Neuronal stem cell (in vitro differentiated cells): ENCODE measurements at regions not wholly inside any gene's neighbourhood (a gene's known extent, or its start where the extent isn't known, plus 50 kb on each side); places are given as distances from the start of the nearest gene placed in this dataset.
A peak's percentile ranks its signal among the peaks of the same experiment; 100 is the strongest.

ENCODE experiments used
- DNase-seq: peaks from one replicate; pipeline ENCODE4 v3.0.0-alpha.2; 2013; ENCODE audit warnings: low spot score
- H2AFZ ChIP-seq: one replicate; pipeline ENCODE4 v1.6.1; 2013; ENCODE audit warnings: mild to moderate bottlenecking, low read length, inconsistent platforms
- H2AK5ac ChIP-seq: 2 replicates; pipeline ENCODE4 v1.6.1; 2013; ENCODE audit warnings: low read depth, mild to moderate bottlenecking, inconsistent platforms, low read length, moderate library complexity, mixed read lengths
- H2BK120ac ChIP-seq: 2 replicates; pipeline ENCODE4 v1.6.1; 2013; ENCODE audit warnings: low read depth, mild to moderate bottlenecking, inconsistent platforms, low read length, moderate library complexity, mixed read lengths
- H2BK12ac ChIP-seq: one replicate; pipeline ENCODE4 v1.6.1; 2013; ENCODE audit warnings: low read length, inconsistent platforms
- H2BK15ac ChIP-seq: 2 replicates; pipeline ENCODE4 v1.6.1; 2013; ENCODE audit warnings: mild to moderate bottlenecking, low read length, inconsistent platforms, mixed read lengths
- H2BK5ac ChIP-seq: one replicate; pipeline ENCODE4 v1.6.1; 2013; ENCODE audit warnings: inconsistent platforms, mild to moderate bottlenecking, low read length, moderate library complexity
- H3K14ac ChIP-seq: one replicate; pipeline ENCODE4 v1.6.1; 2013; ENCODE audit warnings: low read length, inconsistent platforms
- H3K18ac ChIP-seq: 2 replicates; pipeline ENCODE4 v1.6.1; 2013; ENCODE audit warnings: low read length, inconsistent platforms
- H3K23ac ChIP-seq: 2 replicates; pipeline ENCODE4 v1.6.1; 2013; ENCODE audit warnings: low read depth, mild to moderate bottlenecking, mixed read lengths, low read length, inconsistent platforms; ENCODE audit not compliant: poor library complexity
- H3K27ac ChIP-seq: replicated peaks from 3 replicates; pipeline ENCODE4 v1.5.1; 2013; ENCODE audit warnings: low read length, inconsistent platforms
- H3K27me3 ChIP-seq, 3 experiments: 2 replicates each; pipeline ENCODE4 v1.6.1; 2013; ENCODE audit warnings: low read length in 3 of 3, mild to moderate bottlenecking in 2 of 3, inconsistent platforms in 1 of 3, low read depth in 1 of 3, mixed read lengths in 1 of 3, moderate library complexity in 1 of 3; ENCODE audit not compliant: control insufficient read depth in 3 of 3, insufficient read depth in 3 of 3
- H3K36me3 ChIP-seq, 2 donors: replicated peaks in 1 of 2; 2 replicates each; pipeline ENCODE4 v1.6.1; 2013; ENCODE audit warnings: low read length in 2 of 2; ENCODE audit not compliant: control insufficient read depth in 2 of 2, insufficient read depth in 2 of 2
- H3K4ac ChIP-seq: 2 replicates; pipeline ENCODE4 v1.6.1; 2013; ENCODE audit warnings: inconsistent platforms, mild to moderate bottlenecking, low read length, moderate library complexity
- H3K4me1 ChIP-seq, 2 donors: 1 replicate in 1 of 2; 2 replicates in 1 of 2; pipeline ENCODE4 v1.6.1; 2013; ENCODE audit warnings: low read length in 2 of 2, low read depth in 1 of 2; ENCODE audit not compliant: control insufficient read depth in 2 of 2, insufficient read depth in 1 of 2
- H3K4me2 ChIP-seq: one replicate; pipeline ENCODE4 v1.6.1; 2013; ENCODE audit warnings: mild to moderate bottlenecking, low read length, inconsistent platforms; ENCODE audit not compliant: insufficient read depth, poor library complexity, severe bottlenecking
- H3K4me3 ChIP-seq, 2 donors: 2 replicates each; pipeline ENCODE4 v1.5.1; 2013; ENCODE audit warnings: low read length in 2 of 2, mild to moderate bottlenecking in 2 of 2, inconsistent platforms in 1 of 2, moderate library complexity in 1 of 2
- H3K79me1 ChIP-seq: one replicate; pipeline ENCODE4 v1.6.1; 2013; ENCODE audit warnings: low read depth, mild to moderate bottlenecking, inconsistent platforms, low read length, moderate library complexity
- H3K9ac ChIP-seq: one replicate; pipeline ENCODE4 v1.6.1; 2013; ENCODE audit warnings: mild to moderate bottlenecking, low read depth, low read length, inconsistent platforms; ENCODE audit not compliant: poor library complexity
- H3K9me3 ChIP-seq, 2 donors: replicated peaks in 1 of 2; 2 replicates each; pipeline versions ENCODE3 to v1.6.1; 2013; ENCODE audit warnings: low read length in 2 of 2, mild to moderate bottlenecking in 2 of 2, inconsistent platforms in 1 of 2, low read depth in 1 of 2, mixed read lengths in 1 of 2, moderate library complexity in 1 of 2; ENCODE audit not compliant: control insufficient read depth in 2 of 2, insufficient read depth in 1 of 2
- H4K8ac ChIP-seq: one replicate; pipeline ENCODE4 v1.6.1; 2013; ENCODE audit warnings: low read depth, mild to moderate bottlenecking, inconsistent platforms, low read length, moderate library complexity
- H4K91ac ChIP-seq: one replicate; pipeline ENCODE4 v1.6.1; 2013; ENCODE audit warnings: low read length, low read depth, mild to moderate bottlenecking, inconsistent platforms; ENCODE audit not compliant: poor library complexity
- WGBS, 2 donors: extraction: QIAGEN DNeasy Blood & Tissue Kit; methylation state at CpG; one replicate each; pipeline ENCODE4 v1.1.7; 2013; ENCODE audit warnings: missing lambda C conversion rate in 2 of 2, mixed read lengths in 1 of 2; ENCODE audit not compliant: insufficient read length in 2 of 2, insufficient replicate concordance in 1 of 2; ENCODE audit errors: extremely low coverage in 2 of 2; 5-methylcytosine and 5-hydroxymethylcytosine counted together

DNA sequence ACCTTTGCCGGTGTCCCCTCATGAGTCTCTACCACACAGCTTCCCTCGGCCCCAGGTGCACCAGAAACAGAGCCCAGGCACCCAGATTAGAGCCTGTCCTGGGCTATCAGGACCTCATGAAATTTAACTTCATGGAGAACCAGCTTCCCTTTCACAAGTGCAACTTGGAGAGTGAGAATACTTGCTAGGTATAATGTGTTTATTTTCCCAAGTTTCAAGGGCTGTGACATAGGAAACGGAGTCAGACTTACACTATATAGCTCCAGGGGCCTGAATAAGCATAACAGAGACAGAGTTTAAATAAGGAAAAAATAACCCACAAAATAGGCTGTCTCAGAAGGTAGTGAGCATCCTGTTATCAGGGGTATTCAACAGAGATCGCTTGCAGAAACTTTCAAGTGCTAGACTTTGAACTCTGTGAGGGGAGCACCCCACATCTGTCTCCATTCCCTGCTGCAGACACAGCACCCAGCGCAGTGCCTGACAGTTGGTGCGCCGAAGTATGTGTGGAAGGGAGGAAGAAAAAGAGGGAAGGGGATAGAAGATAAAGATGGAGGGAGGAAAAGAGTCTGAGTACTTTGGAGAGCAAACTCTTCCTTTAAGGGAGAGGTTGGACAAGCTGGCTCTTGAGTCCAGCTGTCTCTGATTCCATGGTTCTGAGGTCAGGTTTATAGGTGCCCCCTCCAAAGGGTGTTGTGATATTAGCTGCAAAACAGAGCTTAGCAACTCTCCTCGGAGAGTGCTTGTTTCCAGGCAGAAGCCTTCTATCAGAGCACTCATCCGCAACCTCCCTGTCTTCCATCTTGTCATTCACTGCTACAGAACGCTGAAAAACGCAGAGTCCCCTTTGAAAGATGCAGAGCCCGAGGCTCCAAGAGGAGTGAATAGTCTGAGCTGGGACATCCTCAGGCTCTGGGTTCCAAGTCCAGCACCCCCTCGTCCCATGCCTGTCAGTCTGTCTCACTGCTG is 84.8 kb downstream of the CPN2 start:
- peak overlapping the region; percentile 36 for H2BK12ac ChIP-seq
- H2BK5ac ChIP-seq, result peak overlapping the region; percentile 17
- no peak overlapping the region for H3K4me3 ChIP-seq
- H3K18ac ChIP-seq, result peak overlapping the region; percentile 32
- H2AFZ ChIP-seq, result peak overlapping the region; percentile 77
- no peaks in the 10 kb centered on the region for H3K9me3 ChIP-seq
- H3K23ac ChIP-seq, result no peak overlapping the region
- H4K91ac ChIP-seq, result no peak overlapping the region
- H2AK5ac ChIP-seq, result peak overlapping the region; percentile 86
- no peak overlapping the region for H2BK120ac ChIP-seq
- DNase-seq, result no peak
- peaks cover 0 to 4% (median 0%) of the 10 kb centered on the region in 3 experiments for H3K27me3 ChIP-seq
- H4K8ac ChIP-seq, result no peak overlapping the region
- no peak overlapping the region for H3K4me2 ChIP-seq
- H3K9ac ChIP-seq, result no peak overlapping the region
- peaks cover 22 to 43% of the 10 kb centered on the region in 2 donors for H3K4me1 ChIP-seq
- WGBS, 2 donors, result no CpG with 5 or more reads among the region's 13 CpGs
- H3K79me1 ChIP-seq, result no peaks in the 10 kb centered on the region
- H3K36me3 ChIP-seq, result no peaks in the 10 kb centered on the region
- no peak overlapping the region for H3K4ac ChIP-seq
- peak overlapping the region; percentile 84 for H2BK15ac ChIP-seq
- no peak overlapping the region for H3K27ac ChIP-seq
- H3K14ac ChIP-seq, result no peak overlapping the region

GRCh38 chr3:194267744-194268653 is 83.1 kb downstream of the CPN2 start:
- Histone ChIP-seq H2BK120ac (no peak overlapping the region), H3K9me3 (no peaks in the 10 kb centered on the region), H3K9ac (no peak overlapping the region), H3K4me1 (peaks cover 23 to 43% of the 10 kb centered on the region in 2 donors), H4K8ac (no peak overlapping the region), H3K4me3 (no peak overlapping the region), H3K79me1 (no peaks in the 10 kb centered on the region), H3K14ac (peak overlapping the region; percentile 23), H3K4ac (no peak overlapping the region), H2BK12ac (no peak overlapping the region), H3K36me3 (no peaks in the 10 kb centered on the region), H2AK5ac (peak overlapping the region; percentile 2), H2BK5ac (no peak overlapping the region), H3K23ac (no peak overlapping the region), H4K91ac (no peak overlapping the region), H3K18ac (peak overlapping the region; percentile 42), H3K27me3 (no peaks in the 10 kb centered on the region), H3K27ac (no peak overlapping the region), H2AFZ (no peak overlapping the region), H2BK15ac (no peak overlapping the region), H3K4me2 (no peak overlapping the region)
- no peak for DNase-seq
- WGBS, 2 donors, result no CpG with 5 or more reads among the region's 26 CpGs

DNA sequence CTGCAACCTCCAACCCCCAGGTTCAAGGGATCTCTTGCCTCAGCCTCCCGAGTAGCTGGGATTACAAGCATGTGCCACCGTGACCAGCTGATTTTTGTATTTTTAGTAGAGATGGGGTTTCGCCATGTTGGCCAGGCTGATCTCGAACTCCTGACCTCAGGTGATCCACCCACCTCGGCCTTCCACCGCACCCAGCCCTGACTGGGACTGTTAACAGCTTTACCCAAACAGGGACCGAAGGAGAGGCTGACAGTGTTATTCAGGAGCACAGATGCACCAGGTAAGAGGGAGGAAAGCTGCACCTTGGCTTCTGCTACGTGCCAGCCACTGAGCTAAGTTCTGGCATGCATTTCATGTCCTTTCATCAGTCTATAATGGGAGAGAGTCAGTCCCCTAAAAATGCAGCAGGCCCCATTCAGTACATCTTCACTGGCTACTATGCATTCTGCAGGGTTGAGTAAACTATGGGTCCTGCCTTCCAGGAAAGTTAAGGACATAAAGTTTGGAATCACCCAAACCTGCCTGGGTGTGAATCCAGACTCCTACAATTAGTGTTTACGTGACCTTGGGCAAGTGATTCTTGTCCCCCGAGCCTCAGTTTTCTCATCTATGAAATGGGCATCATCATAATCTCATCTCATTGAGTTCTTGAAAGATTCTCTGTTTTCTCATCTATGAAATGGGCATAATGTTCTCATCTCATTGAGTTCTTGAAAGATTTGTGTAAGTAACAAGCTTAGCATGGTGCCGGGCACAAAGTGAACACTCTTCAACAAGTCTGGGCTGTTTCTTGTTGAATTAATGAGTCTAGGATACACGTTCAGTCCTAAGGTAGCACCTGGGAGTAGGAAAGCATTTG is 82.2 kb downstream of the CPN2 start:
- H3K27ac ChIP-seq, result no peak overlapping the region
- no peak for DNase-seq
- peak overlapping the region; percentile 58 for H2BK120ac ChIP-seq
- no peak overlapping the region for H3K9ac ChIP-seq
- H3K23ac ChIP-seq, result no peak overlapping the region
- H3K18ac ChIP-seq, result peak overlapping the region; percentile 1
- H2BK12ac ChIP-seq, result no peak overlapping the region
- H3K4me3 ChIP-seq, result no peak overlapping the region
- H3K4me2 ChIP-seq, result no peak overlapping the region
- H4K8ac ChIP-seq, result no peak overlapping the region
- no peak overlapping the region for H2BK5ac ChIP-seq
- H2AK5ac ChIP-seq, result peak overlapping the region; percentile 88
- H2AFZ ChIP-seq, result no peak overlapping the region
- H3K4me1 ChIP-seq, result peaks cover 26 to 42% of the 10 kb centered on the region in 2 donors
- no peaks in the 10 kb centered on the region for H3K36me3 ChIP-seq
- H3K79me1 ChIP-seq, result no peaks in the 10 kb centered on the region
- no peak overlapping the region for H4K91ac ChIP-seq
- peak overlapping the region; percentile 11 for H2BK15ac ChIP-seq
- H3K9me3 ChIP-seq, result no peaks in the 10 kb centered on the region
- H3K14ac ChIP-seq, result no peak overlapping the region
- H3K27me3 ChIP-seq, result no peaks in the 10 kb centered on the region
- H3K4ac ChIP-seq, result no peak overlapping the region
- WGBS, 2 donors, result no CpG with 5 or more reads among the region's 12 CpGs
